DOHH2 (cell line): ENCODE measurements at regions not wholly inside any gene's neighbourhood (a gene's known extent, or its start where the extent isn't known, plus 50 kb on each side); places are given as distances from the start of the nearest gene placed in this dataset.

Experiments used
- H3F3A ChIP-seq: fragments of 200-600 bp; sonication (generic), shearing (Covaris generic); 2 replicates; pipeline ENCODE4 v1.6.0; 2016; ENCODE audit warnings: antibody characterized with exemption, mild to moderate bottlenecking; ENCODE audit not compliant: control insufficient read depth, insufficient read depth
- H3K27ac ChIP-seq: fragments of 200-600 bp; sonication (generic); 2 replicates; pipeline ENCODE4 v1.5.1; 2014; ENCODE audit warnings: low read depth, mild to moderate bottlenecking, low read length, moderate library complexity
- H3K27me3 ChIP-seq: fragments of 200-600 bp; sonication (generic); 2 replicates; pipeline ENCODE4 v1.6.1; 2014; ENCODE audit warnings: mild to moderate bottlenecking, low read length, mixed read lengths; ENCODE audit not compliant: control insufficient read depth
- H3K36me3 ChIP-seq: fragments of 200-600 bp; sonication (generic); 2 replicates; pipeline ENCODE4 v1.6.1; 2014; ENCODE audit warnings: mild to moderate bottlenecking, low read length, moderate library complexity, mixed read lengths; ENCODE audit not compliant: control insufficient read depth
- H3K4me1 ChIP-seq: fragments of 200-600 bp; sonication (generic); 2 replicates; pipeline ENCODE4 v1.6.1; 2014; ENCODE audit warnings: mild to moderate bottlenecking, low read length, mixed read lengths; ENCODE audit not compliant: control insufficient read depth
- H3K4me2 ChIP-seq: fragments of 200-600 bp; sonication (generic); 2 replicates; pipeline ENCODE4 v1.6.0; 2014; ENCODE audit warnings: mild to moderate bottlenecking, low read length, moderate library complexity
- H3K4me3 ChIP-seq: fragments of 200-600 bp; sonication (generic); 2 replicates; pipeline ENCODE4 v1.5.1; 2014; ENCODE audit warnings: mild to moderate bottlenecking, low read length, mixed read lengths
- H3K79me2 ChIP-seq: fragments of 200-600 bp; sonication (generic); 2 replicates; pipeline ENCODE4 v1.6.1; 2014; ENCODE audit warnings: mild to moderate bottlenecking, low read length, mixed read lengths; ENCODE audit not compliant: control insufficient read depth
- H3K9me2 ChIP-seq: fragments of 200-600 bp; sonication (generic); replicated peaks from 2 replicates; pipeline ENCODE4 v1.6.1; 2014; ENCODE audit warnings: mild to moderate bottlenecking, low read length, mixed read lengths; ENCODE audit not compliant: control insufficient read depth
- H3K9me3 ChIP-seq: fragments of 200-600 bp; sonication (generic); 2 replicates; pipeline ENCODE4 v1.6.1; 2014; ENCODE audit warnings: antibody characterized with exemption, low read length, mixed read lengths; ENCODE audit not compliant: control insufficient read depth, insufficient read depth
- H4K20me1 ChIP-seq: fragments of 200-600 bp; sonication (generic); 2 replicates; pipeline ENCODE4 v1.6.0; 2014; ENCODE audit warnings: low read depth, mild to moderate bottlenecking, antibody characterized with exemption, low read length, moderate library complexity; ENCODE audit not compliant: control insufficient read depth, insufficient read depth
- EZH2phosphoT487 ChIP-seq: fragments of 200-600 bp; sonication (generic); IDR thresholded peaks from 2 replicates; pipeline ENCODE4 v1.6.1; 2017; ENCODE audit warnings: borderline replicate concordance, mild to moderate bottlenecking, antibody characterized with exemption, low read length, moderate library complexity, mixed read lengths
- TF ChIP-seq, protein P1 (sequence below): fragments of 200-600 bp; sonication (generic); IDR thresholded peaks from one replicate; pipeline ENCODE4 v1.5.1; 2014; ENCODE audit warnings: antibody characterized with exemption, mild to moderate bottlenecking, low read depth, low read length; ENCODE audit not compliant: poor library complexity, severe bottlenecking

DNA sequence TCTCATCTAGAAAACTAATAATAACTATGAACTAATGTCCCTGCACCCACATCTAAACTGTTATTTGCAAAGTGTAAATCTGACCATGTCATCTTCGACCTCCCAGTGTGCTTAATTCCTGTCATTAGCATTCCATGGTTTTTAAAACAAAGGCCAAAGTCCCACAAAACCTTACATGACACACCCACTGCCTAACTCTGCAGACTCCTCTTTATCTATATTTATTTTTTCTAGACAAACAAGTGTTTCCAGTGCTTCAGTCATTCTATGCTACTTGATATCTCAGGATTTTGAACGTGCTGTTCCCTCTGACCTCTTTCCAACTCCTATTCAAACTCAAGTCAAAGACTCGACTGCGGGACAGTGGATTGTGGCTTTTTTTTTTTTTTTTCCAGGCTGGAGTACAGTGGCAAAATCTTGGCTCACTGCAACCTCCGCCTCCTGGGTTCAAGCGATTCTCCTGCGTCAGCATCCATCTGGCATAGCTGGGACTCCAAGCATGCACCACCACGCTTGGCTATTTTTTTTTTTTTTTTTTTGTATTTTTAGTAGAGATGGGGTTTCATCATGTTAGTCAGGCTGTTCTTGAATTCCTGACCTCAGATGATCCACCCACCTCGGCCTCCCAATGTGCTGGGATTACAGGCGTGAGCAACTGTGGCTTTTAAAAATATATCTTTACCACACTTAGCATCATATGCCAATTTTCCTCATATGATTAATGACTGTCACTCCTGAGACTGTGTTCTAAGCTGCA lies 1511.0 kb downstream of the ARAP2 start:
- H3K4me3 ChIP-seq = no peak overlapping the region
- H3K36me3 ChIP-seq = no peaks in the 10 kb centered on the region
- no peaks in the 10 kb centered on the region for H3K27me3 ChIP-seq
- H3K79me2 ChIP-seq = no peaks in the 10 kb centered on the region
- no peaks in the 10 kb centered on the region for H4K20me1 ChIP-seq
- H3K4me1 ChIP-seq = no peaks in the 10 kb centered on the region
- no peak overlapping the region for H3K4me2 ChIP-seq
- TF ChIP-seq, protein P1, sequence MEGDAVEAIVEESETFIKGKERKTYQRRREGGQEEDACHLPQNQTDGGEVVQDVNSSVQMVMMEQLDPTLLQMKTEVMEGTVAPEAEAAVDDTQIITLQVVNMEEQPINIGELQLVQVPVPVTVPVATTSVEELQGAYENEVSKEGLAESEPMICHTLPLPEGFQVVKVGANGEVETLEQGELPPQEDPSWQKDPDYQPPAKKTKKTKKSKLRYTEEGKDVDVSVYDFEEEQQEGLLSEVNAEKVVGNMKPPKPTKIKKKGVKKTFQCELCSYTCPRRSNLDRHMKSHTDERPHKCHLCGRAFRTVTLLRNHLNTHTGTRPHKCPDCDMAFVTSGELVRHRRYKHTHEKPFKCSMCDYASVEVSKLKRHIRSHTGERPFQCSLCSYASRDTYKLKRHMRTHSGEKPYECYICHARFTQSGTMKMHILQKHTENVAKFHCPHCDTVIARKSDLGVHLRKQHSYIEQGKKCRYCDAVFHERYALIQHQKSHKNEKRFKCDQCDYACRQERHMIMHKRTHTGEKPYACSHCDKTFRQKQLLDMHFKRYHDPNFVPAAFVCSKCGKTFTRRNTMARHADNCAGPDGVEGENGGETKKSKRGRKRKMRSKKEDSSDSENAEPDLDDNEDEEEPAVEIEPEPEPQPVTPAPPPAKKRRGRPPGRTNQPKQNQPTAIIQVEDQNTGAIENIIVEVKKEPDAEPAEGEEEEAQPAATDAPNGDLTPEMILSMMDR = no peak
- TF ChIP-seq EZH2phosphoT487 = no peak
- H3K9me2 ChIP-seq = no peaks in the 10 kb centered on the region
- no peaks in the 10 kb centered on the region for H3K9me3 ChIP-seq
- H3K27ac ChIP-seq = no peak overlapping the region
- H3F3A ChIP-seq = no peaks in the 10 kb centered on the region

- Histone ChIP-seq H3K9me3 (no peaks in the 10 kb centered on the region), H3K4me2 (no peak overlapping the region), H3K9me2 (no peaks in the 10 kb centered on the region), H3K27ac (no peak overlapping the region), H3K79me2 (no peaks in the 10 kb centered on the region), H3K4me3 (no peak overlapping the region), H4K20me1 (no peaks in the 10 kb centered on the region), H3K27me3 (no peaks in the 10 kb centered on the region), H3F3A (no peaks in the 10 kb centered on the region), H3K4me1 (no peaks in the 10 kb centered on the region), H3K36me3 (no peaks in the 10 kb centered on the region)
- TF ChIP-seq, protein P1 = no peak
- TF ChIP-seq EZH2phosphoT487 = no peak
Measured at GRCh38 chr4:34766935-34767334, 1477.4 kb downstream of the ARAP2 start.

DNA sequence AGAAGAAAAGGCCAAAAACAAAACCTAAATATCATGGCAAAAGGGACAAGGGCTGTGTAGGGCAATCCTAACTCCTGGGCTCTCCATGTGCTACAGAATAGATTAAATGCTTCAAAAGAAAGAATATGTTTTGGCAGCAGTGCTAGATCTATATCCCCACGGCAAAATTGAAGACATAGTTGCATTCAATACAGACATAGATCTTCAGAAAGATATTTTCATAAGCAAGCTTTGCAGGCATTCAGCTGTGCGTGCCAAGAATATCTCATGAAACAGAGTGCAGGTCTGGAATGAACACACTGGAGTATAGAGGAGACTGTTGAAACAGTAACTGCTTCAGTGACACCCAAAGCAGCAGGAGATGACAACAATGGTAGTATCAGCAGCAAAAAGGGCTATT lies 1476.9 kb downstream of the ARAP2 start:
- TF ChIP-seq, protein P1 = no peak
- no peak for TF ChIP-seq EZH2phosphoT487

More for the DNA sequence above, 1476.9 kb downstream of the ARAP2 start:
- Histone ChIP-seq H3K9me2 (no peaks in the 10 kb centered on the region), H3K27me3 (no peaks in the 10 kb centered on the region), H3K36me3 (no peaks in the 10 kb centered on the region), H3K4me1 (no peaks in the 10 kb centered on the region), H4K20me1 (no peaks in the 10 kb centered on the region), H3K79me2 (no peaks in the 10 kb centered on the region), H3K4me3 (no peak overlapping the region), H3F3A (no peaks in the 10 kb centered on the region), H3K4me2 (no peak overlapping the region), H3K9me3 (no peaks in the 10 kb centered on the region), H3K27ac (no peak overlapping the region)
